Large intestine (tissue), 3 donors: ENCODE measurements at regions not wholly inside any gene's neighbourhood (a gene's known extent, or its start where the extent isn't known, plus 50 kb on each side); places are given as distances from the start of the nearest gene placed in this dataset.

Experiments
- DNase-seq, 2 donors: peaks; one replicate each; pipeline versions ENCODE4 v3.0.0 to v3.0.0-alpha.2; 2013
- H3K27ac ChIP-seq: one replicate; pipeline ENCODE4 v1.5.1; 2013; ENCODE audit warnings: low read length
- H3K27me3 ChIP-seq: 2 replicates; pipeline ENCODE4 v1.6.1; 2013; ENCODE audit warnings: low read length; ENCODE audit not compliant: control insufficient read depth, insufficient read depth
- H3K36me3 ChIP-seq: 2 replicates; pipeline ENCODE4 v1.6.1; 2013; ENCODE audit warnings: low read length; ENCODE audit not compliant: control insufficient read depth, insufficient read depth
- H3K4me1 ChIP-seq: one replicate; pipeline ENCODE4 v1.6.1; 2013; ENCODE audit warnings: low read length; ENCODE audit not compliant: control insufficient read depth, insufficient read depth
- H3K4me3 ChIP-seq: one replicate; pipeline ENCODE4 v1.5.1; 2013; ENCODE audit warnings: low read length
- H3K9me3 ChIP-seq: one replicate; pipeline ENCODE4 v1.6.1; 2013; ENCODE audit warnings: mild to moderate bottlenecking, low read depth, low read length, moderate library complexity; ENCODE audit not compliant: control insufficient read depth
- WGBS: methylation state at CpG from one replicate; pipeline ENCODE4 v1.1.5; 2013; ENCODE audit warnings: low lambda C conversion rate; ENCODE audit not compliant: insufficient coverage; 5-methylcytosine and 5-hydroxymethylcytosine counted together

DNA sequence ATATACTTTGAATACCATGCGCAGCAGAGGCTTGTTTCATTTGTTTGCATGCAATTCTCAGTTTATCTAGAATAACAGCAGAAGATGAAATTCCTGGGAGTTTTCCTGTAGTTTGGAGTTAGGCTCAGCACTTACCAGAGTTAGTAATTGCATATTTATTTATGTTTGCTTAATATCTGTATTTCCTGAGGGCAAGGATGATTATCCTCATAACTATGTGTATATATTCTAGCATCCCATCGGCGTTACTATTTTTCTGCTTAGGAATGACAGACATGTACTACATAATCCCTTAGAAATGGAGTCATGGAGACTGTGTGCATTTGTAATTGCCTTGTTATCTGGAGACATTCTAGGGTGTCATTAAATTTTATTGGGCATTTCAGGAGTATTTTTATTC, 1184.8 kb downstream of the DTWD2 start:
- no CpG with 5 or more reads among the region's 3 CpGs for WGBS
- DNase-seq: peak in 1 of 2 donors; percentile 36
- no peak overlapping the region for H3K27ac ChIP-seq

GRCh38 chr5:117801583-117801982, 1186.8 kb downstream of the DTWD2 start:
- Histone ChIP-seq H3K36me3 (no peaks in the 10 kb centered on the region), H3K27ac (no peak overlapping the region), H3K4me3 (no peak overlapping the region), H3K27me3 (no peaks in the 10 kb centered on the region), H3K4me1 (no peaks in the 10 kb centered on the region), H3K9me3 (no peaks in the 10 kb centered on the region)
- no peak for DNase-seq
- WGBS: no CpG with 5 or more reads among the region's 4 CpGs

More for the DNA sequence above, 1184.8 kb downstream of the DTWD2 start:
- H3K4me1 ChIP-seq: no peaks in the 10 kb centered on the region
- no peaks in the 10 kb centered on the region for H3K27me3 ChIP-seq
- no peaks in the 10 kb centered on the region for H3K36me3 ChIP-seq
- H3K4me3 ChIP-seq: no peak overlapping the region
- H3K9me3 ChIP-seq: no peaks in the 10 kb centered on the region

DNA sequence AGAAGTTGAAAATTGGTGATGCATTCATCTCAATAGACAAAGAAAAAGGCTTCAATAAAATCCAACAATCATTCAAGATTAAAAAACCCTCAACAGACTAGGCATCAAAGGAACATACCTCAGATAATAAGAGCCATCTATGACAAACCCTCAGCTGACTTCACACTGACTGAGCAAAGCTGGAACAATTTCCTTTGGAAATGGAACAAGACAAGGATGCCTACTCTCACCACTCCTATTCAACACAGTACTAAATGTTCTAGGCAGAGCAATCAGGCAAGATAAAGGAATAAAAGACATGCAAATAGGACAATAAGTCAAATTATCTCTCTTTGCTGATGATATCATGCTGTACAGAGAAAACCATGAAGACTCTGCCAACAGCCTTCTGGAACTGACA, 1188.1 kb downstream of the DTWD2 start:
- no peaks in the 10 kb centered on the region for H3K9me3 ChIP-seq
- H3K27me3 ChIP-seq: no peaks in the 10 kb centered on the region
- H3K4me1 ChIP-seq: no peaks in the 10 kb centered on the region
- no peak overlapping the region for H3K4me3 ChIP-seq
- no peak overlapping the region for H3K27ac ChIP-seq
- DNase-seq: peak in 1 of 2 donors; percentile 43
- no peaks in the 10 kb centered on the region for H3K36me3 ChIP-seq

GRCh38 chr5:117794847-117795246, 1193.5 kb downstream of the DTWD2 start:
- no peak for DNase-seq
- Histone ChIP-seq H3K36me3 (no peaks in the 10 kb centered on the region), H3K4me1 (peaks cover 3% of the 10 kb centered on the region), H3K9me3 (no peaks in the 10 kb centered on the region), H3K4me3 (no peak overlapping the region), H3K27me3 (no peaks in the 10 kb centered on the region), H3K27ac (no peak overlapping the region)
- 88% methylated on average over 2 of the region's 3 CpGs for WGBS

DNA sequence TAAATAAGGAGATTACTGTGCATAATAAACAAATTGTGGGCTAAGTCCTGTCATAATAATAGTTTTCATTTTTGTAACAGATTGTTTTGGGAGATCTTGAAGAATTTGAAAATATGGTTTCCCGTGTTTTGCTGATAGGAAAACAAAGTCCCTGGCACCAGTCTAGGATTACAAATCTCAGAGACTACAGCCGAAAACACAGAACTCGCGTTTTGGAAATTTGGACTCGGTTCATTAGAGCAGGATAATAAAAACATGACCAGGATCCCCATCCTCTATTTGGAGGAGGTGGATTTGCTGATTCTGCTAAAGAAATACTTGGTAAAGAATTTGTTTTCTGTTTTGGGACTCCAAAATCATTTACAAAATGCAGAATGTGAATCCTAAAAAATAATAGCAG, 1194.4 kb downstream of the DTWD2 start:
- H3K9me3 ChIP-seq: no peaks in the 10 kb centered on the region
- peaks cover 3% of the 10 kb centered on the region for H3K4me1 ChIP-seq
- no peak for DNase-seq
- H3K36me3 ChIP-seq: no peaks in the 10 kb centered on the region
- no peaks in the 10 kb centered on the region for H3K27me3 ChIP-seq
- no peak overlapping the region for H3K4me3 ChIP-seq
- no peak overlapping the region for H3K27ac ChIP-seq
- 75% methylated on average over 2 of the region's 5 CpGs for WGBS

DNA sequence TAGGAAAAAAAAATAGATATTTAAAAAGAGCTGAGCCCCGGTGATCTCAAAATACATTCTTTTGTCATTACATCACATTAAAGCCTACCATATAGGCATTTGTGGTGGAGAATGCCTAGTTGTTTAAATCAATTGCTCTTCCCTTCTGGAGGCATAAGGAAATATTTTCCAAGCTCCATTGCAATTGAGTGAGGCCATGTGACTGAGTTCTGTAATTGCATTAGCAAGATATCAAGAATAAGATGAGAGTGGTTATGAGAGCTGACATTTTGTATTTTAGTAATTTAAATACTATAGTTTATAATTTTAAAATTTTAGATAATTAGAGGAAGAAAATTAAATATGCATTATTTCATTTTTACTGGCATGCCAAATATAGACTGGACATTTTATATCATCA, 1195.9 kb downstream of the DTWD2 start:
- no peak overlapping the region for H3K4me3 ChIP-seq
- no peak overlapping the region for H3K27ac ChIP-seq
- peaks cover 6% of the 10 kb centered on the region for H3K4me1 ChIP-seq
- H3K36me3 ChIP-seq: no peaks in the 10 kb centered on the region
- H3K27me3 ChIP-seq: no peaks in the 10 kb centered on the region
- WGBS: no CpG with 5 or more reads among the region's 1 CpG
- DNase-seq: peak; percentile 4 to 65
- H3K9me3 ChIP-seq: no peaks in the 10 kb centered on the region

DNA sequence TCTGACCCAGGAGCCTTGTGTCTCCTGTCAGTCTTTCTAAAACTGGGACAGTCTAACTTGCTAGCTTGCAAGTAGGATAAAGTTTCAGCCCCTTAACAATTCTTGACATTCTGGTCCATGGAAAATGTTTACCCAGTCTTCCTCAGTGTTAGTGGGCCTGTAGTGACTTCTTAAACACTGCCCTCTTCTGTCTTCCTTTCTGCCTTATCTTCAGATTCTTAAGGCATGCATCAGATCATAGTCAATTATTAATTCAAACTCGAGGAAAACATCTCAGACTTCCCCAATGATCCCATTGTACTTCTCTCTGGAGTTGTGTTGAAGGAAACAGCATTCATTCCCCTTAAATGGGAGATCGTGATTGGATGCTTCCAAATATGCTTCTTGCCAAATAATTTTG, 1199.8 kb downstream of the DTWD2 start:
- Histone ChIP-seq H3K36me3 (no peaks in the 10 kb centered on the region), H3K27me3 (no peaks in the 10 kb centered on the region), H3K9me3 (no peaks in the 10 kb centered on the region), H3K27ac (no peak overlapping the region), H3K4me1 (peaks cover 6% of the 10 kb centered on the region), H3K4me3 (no peak overlapping the region)
- WGBS: 0% methylated on average over 2 of the region's 2 CpGs
- DNase-seq: peak; percentile 17 to 48

- Histone ChIP-seq H3K36me3 (no peaks in the 10 kb centered on the region), H3K27me3 (no peaks in the 10 kb centered on the region), H3K4me1 (no peaks in the 10 kb centered on the region), H3K9me3 (no peaks in the 10 kb centered on the region), H3K4me3 (no peak overlapping the region), H3K27ac (no peak overlapping the region)
- WGBS: 90% methylated on average over 3 of the region's 4 CpGs
- DNase-seq: no peak
Observed at GRCh38 chr5:117779171-117779570, 1204.5 kb upstream of the SEMA6A start.

- Histone ChIP-seq H3K4me3 (no peak overlapping the region), H3K36me3 (no peaks in the 10 kb centered on the region), H3K27me3 (no peaks in the 10 kb centered on the region), H3K4me1 (no peaks in the 10 kb centered on the region), H3K9me3 (peaks cover 4% of the 10 kb centered on the region), H3K27ac (no peak overlapping the region)
- no peak for DNase-seq
- WGBS: 100% methylated on average over 2 of the region's 3 CpGs
Observed at GRCh38 chr5:117776977-117777376, 1202.4 kb upstream of the SEMA6A start.

DNA sequence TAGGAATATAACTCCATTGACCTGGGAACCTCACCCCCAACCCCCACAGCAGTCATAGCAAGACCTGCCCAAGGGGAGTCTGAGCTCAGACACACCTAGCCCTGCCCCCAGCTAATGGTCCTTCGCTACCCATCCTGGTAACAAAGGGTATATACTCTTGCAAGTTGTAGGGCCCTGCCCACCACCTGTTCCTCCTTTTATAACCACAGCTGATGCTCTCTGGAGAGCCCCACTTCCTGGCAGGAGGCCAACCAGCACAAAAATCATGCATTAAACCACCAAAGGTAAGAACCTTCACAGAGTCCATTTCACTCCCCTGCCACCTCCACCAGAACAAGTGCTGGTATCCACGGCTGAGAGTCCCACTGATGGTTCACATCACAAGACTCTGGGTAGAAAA, 1195.3 kb upstream of the SEMA6A start:
- no peaks in the 10 kb centered on the region for H3K27me3 ChIP-seq
- H3K36me3 ChIP-seq: no peaks in the 10 kb centered on the region
- WGBS: no CpG with 5 or more reads among the region's 2 CpGs
- peaks cover 4% of the 10 kb centered on the region for H3K9me3 ChIP-seq
- DNase-seq: no peak
- H3K27ac ChIP-seq: no peak overlapping the region
- no peaks in the 10 kb centered on the region for H3K4me1 ChIP-seq
- H3K4me3 ChIP-seq: no peak overlapping the region

GRCh38 chr5:117763271-117763670, 1188.6 kb upstream of the SEMA6A start:
- Histone ChIP-seq H3K4me3 (no peak overlapping the region), H3K27ac (no peak overlapping the region), H3K9me3 (no peaks in the 10 kb centered on the region), H3K4me1 (no peaks in the 10 kb centered on the region), H3K36me3 (no peaks in the 10 kb centered on the region), H3K27me3 (no peaks in the 10 kb centered on the region)
- no peak for DNase-seq
- 87% methylated on average over 3 of the region's 3 CpGs for WGBS
